ENCODE measurements at regions not wholly inside any gene's neighbourhood (a gene's known extent, or its start where the extent isn't known, plus 50 kb on each side); places are given as distances from the start of the nearest gene placed in this dataset.

- DNase-seq: no peak
These were observed 1091.2 kb upstream of the PIK3C3 start for GRCh38 chr18:40863801-40864200.

- no peak for DNase-seq
These were observed 1094.8 kb upstream of the PIK3C3 start for GRCh38 chr18:40860189-40860588.

- DNase-seq: no peak
These were observed 1099.4 kb upstream of the PIK3C3 start for GRCh38 chr18:40855661-40856060.

DNA sequence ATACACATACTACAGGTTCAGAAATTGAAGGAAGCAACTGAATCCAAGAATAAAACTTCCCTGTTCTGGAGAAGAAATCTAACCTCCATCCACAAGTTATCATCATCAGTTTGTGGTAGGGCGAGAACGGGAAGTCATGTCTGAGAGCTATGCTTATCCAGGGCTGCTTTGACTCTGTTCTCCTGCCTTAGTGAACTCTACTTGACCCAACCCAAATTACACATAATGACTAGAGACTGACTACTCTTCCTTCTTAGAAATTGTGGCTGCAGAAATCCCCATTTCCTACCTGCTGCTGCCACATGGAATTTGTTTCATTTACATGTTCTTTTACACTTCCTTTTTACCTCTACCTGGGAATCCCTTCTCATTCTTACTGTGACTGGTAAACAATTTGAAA, 1102.6 kb upstream of the PIK3C3 start:
- DNase-seq: no peak

DNA sequence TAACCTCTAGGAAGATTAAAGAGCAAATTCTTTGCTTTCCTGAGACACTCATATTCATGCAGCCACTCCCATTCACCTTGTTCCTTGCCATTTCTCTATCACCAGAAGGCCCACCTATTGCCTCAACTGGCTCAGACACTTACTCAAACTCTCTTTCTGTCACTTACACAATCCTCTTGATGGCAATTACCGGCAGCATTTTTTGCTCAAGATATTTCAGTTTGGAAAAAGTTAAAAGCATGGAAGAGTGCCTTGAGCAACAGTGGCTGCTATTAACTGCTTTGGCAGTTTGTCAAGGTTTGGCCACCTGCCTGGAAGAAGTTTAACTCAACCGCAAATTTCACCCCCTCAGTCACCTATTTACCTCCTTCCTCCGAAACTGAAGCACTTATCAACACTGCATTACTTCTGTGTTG, 1104.0 kb upstream of the PIK3C3 start:
- DNase-seq: no peak

DNA sequence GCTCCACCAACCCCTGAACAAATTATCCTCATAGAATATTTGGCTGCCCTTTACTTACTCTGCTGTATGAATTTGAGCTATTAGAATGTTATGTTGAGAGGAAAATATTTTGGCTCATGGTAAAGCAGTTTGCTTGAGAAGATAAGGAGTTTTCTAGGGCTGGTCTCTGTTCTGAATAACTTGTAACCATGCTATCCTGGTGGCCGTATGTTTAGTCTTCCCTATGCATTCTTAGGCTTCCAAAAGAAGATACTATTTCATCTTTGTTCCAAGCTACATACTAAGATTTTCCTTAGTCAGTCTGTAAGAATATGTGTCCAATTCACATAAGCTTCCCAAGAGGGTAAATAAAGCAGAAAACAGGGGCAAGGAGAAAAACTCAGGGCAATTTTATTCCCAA, 1105.1 kb upstream of the PIK3C3 start:
- no peak for DNase-seq

DNA sequence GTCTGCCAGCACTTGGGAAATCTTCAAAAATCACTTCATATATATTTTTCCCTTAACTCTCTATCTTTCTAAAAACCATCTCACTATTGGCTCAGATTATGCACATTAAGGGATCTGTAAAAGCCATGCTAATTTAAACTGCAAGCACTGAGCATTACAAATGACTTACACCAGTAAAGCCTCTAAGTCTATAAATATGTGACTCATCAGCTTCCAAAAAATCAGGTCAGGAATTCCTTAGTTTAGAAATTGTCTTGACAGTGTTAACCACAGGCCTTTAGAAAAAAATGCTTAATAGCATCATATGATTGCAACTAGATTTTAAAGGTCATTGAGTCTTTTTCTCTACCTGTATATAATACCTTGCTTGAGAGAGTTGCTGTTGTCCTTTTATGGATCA, 1113.6 kb upstream of the PIK3C3 start:
- no peak for DNase-seq

GRCh38 chr18:40841063-40841462, 1114.0 kb upstream of the PIK3C3 start:
- no peak for DNase-seq

DNA sequence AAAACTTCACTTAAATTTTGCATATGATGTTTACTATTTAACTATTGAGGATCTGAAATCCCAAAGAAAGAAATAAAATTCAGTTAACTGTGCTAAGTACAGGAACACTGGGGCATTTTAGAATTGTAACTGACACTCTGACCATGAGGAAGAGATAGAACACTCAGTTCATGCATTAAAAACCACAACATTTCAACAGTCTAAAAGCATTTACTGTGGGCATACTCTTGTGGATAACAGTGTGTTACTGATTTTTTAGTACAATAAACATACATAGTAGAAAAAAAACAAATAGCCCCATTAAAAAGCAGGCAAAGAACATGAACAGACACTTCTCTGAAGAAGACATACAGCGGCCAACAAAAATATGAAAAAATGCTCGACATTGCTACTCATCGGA, 1122.7 kb upstream of the PIK3C3 start:
- no peak for DNase-seq

DNA sequence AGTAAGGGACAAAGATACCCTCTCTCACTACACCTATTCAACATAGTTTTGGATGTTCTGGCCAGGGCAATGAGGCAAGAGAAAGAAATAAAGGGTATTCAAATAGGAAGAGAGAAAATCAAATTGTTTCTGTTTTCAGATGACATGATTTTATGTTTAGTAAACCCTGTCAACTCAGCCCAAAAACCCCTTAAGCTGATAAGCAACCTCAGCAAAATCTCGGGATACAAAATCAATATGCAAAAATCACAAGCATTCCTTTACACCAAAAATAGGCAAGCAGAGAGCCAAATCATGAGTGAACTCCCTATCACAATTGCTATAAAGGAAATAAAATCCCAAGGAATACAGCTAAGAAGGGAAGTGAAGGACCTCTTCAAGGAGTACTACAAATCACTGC, 1130.7 kb upstream of the PIK3C3 start:
- DNase-seq: no peak

DNA sequence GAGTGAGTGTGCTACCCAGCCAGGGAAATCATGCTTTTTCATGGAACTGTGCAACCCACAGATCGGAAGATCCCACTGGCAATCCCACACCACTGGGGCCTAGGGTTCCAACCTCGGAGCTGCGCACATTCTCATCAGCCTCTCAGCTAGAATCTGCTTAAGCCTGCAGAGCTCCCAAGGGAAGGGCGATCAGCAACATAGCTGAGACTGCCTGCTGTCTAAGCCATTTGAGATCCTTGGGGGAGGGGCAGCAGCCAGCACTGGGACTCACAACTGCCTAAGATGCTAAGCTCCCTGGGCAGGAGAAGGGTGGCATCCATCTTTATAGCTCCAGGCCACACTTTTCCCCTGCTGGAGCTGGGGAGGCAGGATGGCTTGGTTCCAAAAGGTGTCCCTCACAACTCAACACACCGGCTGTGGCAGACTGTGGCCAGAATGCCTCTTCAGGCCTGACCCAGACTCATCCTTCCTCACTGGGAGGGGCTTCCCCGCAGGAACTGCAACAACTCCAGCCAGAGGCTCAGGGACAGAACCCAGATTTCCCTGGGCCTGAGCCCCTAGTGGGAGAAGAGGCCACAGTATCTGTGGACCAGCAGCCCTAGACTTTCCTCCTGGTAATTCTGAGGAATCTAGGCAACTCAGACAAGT, 1133.3 kb upstream of the PIK3C3 start:
- DNase-seq: no peak

- DNase-seq: no peak
These were observed 1142.0 kb upstream of the PIK3C3 start for GRCh38 chr18:40812981-40813515.

- no peak for DNase-seq
These were observed 1144.7 kb upstream of the PIK3C3 start for GRCh38 chr18:40810372-40810771.

- DNase-seq: no peak
These were observed 1165.7 kb upstream of the PIK3C3 start for GRCh38 chr18:40789286-40789685.

- no peak for DNase-seq
These were observed 1172.4 kb upstream of the PIK3C3 start for GRCh38 chr18:40782453-40783130.

DNA sequence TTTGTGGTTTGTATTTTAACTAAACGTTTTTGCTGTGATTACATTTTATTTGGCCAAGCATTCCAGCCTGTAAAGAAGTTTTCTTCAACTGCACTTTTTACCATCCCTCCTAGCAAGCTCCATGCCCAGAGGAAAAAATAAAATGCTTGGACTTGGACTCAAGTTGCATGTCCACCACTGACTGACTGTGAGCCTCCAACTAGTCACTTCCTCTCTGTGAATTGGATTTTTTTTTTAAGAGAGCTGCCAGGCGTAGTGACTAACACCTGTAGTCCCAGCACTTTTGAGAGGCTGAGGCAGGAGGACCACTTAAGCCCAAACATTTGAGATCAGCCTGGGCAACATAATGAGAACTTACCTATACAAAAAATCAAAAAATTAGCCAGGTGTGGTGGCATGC, 1185.2 kb upstream of the PIK3C3 start:
- DNase-seq: no peak

DNA sequence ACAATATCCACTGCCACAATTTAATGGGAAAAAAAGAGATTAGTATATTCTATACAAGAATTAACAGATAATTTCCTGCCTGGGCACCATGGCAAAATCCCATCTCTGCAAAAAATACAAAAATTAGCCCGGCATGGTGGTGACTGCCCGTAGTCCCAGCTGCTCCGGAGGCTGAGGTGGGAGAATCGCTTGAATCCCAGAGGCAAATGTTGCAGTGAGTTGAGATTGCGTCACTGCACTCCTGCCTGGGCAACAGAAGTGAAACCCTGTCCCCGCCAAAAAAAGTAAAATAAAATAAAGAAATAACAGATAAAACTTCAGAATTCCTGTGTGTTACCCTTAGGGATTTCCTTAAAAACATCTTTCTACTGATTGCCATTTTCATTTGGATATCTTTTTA, 1194.8 kb upstream of the PIK3C3 start:
- no peak for DNase-seq

DNA sequence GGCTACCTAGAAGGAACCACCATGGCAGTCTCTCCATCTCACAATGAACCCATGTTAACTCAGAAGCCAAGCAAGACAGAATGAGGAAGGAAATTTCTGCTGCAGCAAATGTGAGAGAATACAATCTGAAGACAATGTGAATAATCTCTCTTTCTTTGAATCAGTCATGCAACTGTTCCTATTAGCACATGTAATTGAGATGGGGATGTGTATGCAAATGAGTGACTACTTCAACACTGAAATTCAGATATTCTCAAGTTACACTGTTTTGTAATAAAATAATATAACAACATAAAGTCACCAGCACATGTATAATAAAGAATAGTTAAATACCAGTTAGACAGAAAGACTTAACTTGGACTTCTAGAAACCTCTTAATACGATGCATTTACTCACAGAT, 1200.6 kb upstream of the PIK3C3 start:
- DNase-seq: peak; percentile 13

DNA sequence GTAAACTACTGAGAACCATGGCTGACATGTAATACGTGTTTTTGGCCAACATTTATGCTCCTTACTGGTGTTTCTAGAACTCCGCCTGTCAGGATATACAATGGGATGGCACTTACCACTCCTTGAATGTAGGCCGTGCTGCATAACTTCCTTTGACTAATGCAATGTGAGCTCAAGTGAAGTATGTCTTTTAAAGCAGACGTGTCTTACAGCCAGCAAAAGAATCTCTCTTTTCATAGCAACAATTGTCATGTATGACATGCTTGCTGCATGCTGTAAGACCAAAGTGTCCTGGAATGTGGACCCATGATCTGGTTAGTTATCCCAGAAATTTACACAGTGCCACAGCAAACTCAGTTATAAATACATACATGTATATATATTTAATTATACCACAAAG, 1202.7 kb upstream of the PIK3C3 start:
- no peak for DNase-seq

- DNase-seq: no peak
These were observed 1203.8 kb upstream of the PIK3C3 start for GRCh38 chr18:40751186-40751585.

DNA sequence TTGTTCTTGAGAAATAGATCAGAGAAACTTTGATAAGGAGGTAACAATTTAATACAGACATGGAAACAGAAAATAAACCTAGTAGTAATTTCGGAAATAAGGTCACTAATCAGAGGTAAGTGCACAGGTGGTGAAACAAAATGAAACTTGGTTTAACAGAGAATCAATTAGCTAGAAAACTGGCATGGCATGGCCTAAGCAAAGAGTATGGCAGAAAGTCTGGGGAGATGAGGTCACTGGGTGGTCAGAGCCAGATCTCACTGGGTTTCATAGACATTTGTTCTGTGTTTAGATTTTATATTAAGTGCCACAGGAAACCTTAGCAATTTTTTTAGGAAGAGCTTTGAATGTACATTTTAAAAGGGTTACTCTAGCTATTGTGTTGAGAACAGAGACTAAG, 1216.0 kb upstream of the PIK3C3 start:
- no peak for DNase-seq

GRCh38 chr18:40738321-40738880, 1216.6 kb upstream of the PIK3C3 start:
- no peak for DNase-seq

DNA sequence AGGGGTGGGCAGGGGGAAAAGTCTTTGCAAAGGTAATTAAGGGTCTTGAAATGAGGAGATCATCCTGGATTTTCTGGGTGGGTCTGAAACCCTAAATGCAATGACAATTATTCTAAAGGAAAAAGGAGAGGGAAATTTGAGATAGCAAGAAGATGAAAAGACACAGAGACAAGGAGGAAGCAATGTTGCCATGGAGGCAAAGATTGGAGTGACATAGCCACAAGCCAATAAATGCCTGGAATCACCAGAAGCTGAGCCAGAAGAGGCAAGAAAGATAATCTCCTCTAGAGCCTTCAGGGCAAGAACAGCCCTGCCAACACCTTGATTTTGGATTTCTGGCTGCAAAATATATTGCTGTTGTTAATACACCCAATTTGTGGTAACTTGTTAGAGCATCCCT, 1246.3 kb upstream of the PIK3C3 start:
- no peak for DNase-seq

DNA sequence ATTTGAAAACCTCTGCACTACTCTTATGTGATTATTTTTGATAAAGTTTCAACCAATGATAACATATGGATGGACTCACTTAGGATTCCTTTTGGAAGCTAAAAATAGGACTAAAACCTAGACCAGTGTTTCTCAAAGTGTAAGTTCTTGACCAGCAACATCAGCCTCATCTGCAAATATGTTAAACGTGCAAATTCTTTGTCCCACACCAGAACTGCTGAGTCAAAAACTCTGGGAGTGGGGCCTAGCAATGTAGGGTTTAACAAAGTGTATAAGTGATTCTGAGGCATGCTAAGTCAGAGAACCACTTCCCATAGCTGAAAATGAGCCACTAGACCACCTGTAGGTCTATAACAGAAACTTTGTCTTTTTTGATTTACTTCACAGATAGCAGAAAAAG, 1247.2 kb upstream of the PIK3C3 start:
- no peak for DNase-seq
